IPS DF 4.7 (cell line): ENCODE measurements at regions not wholly inside any gene's neighbourhood (a gene's known extent, or its start where the extent isn't known, plus 50 kb on each side); places are given as distances from the start of the nearest gene placed in this dataset.

Experiments used
- DNase-seq: peaks from one replicate; pipeline ENCODE4 v3.0.0-alpha.2; 2013; ENCODE audit warnings: low spot score; ENCODE audit errors: extremely low read depth

GRCh38 chr20:7392542-7393206, 547.6 kb downstream of the HAO1 start:
- no peak for DNase-seq

- DNase-seq = no peak
Observed at GRCh38 chr20:7399114-7399513, 541.1 kb downstream of the HAO1 start.

GRCh38 chr20:7399575-7399974, 540.7 kb downstream of the HAO1 start:
- DNase-seq = no peak

GRCh38 chr20:7406671-7407070, 533.6 kb downstream of the HAO1 start:
- DNase-seq = no peak

GRCh38 chr20:7410150-7410549, 530.1 kb downstream of the HAO1 start:
- no peak for DNase-seq

GRCh38 chr20:7411075-7411474, 529.2 kb downstream of the HAO1 start:
- DNase-seq = no peak

- DNase-seq = no peak
Observed at GRCh38 chr20:7415427-7415826, 524.8 kb downstream of the HAO1 start.

GRCh38 chr20:7416382-7416781, 523.9 kb downstream of the HAO1 start:
- DNase-seq = no peak

GRCh38 chr20:7420345-7420744, 519.9 kb downstream of the HAO1 start:
- no peak for DNase-seq

GRCh38 chr20:7426890-7427496, 513.3 kb downstream of the HAO1 start:
- DNase-seq = no peak

GRCh38 chr20:7428946-7429345, 511.3 kb downstream of the HAO1 start:
- no peak for DNase-seq

- no peak for DNase-seq
Observed at GRCh38 chr20:7432612-7433011, 507.6 kb downstream of the HAO1 start.

- no peak for DNase-seq
Observed at GRCh38 chr20:7437311-7437710, 502.9 kb downstream of the HAO1 start.

GRCh38 chr20:7449269-7449668, 491.0 kb downstream of the HAO1 start:
- no peak for DNase-seq

GRCh38 chr20:7452890-7453289, 487.4 kb downstream of the HAO1 start:
- no peak for DNase-seq

GRCh38 chr20:7454047-7454446, 486.2 kb downstream of the HAO1 start:
- no peak for DNase-seq

- DNase-seq = no peak
Observed at GRCh38 chr20:7458459-7458858, 481.8 kb downstream of the HAO1 start.

- no peak for DNase-seq
Observed at GRCh38 chr20:7459083-7459482, 481.2 kb downstream of the HAO1 start.

- DNase-seq = no peak
Observed at GRCh38 chr20:7463290-7463689, 477.0 kb downstream of the HAO1 start.

- no peak for DNase-seq
Observed at GRCh38 chr20:7470912-7471311, 469.3 kb downstream of the HAO1 start.

- DNase-seq = no peak
Observed at GRCh38 chr20:7490288-7490687, 450.0 kb downstream of the HAO1 start.

GRCh38 chr20:7492257-7492656, 448.0 kb downstream of the HAO1 start:
- no peak for DNase-seq

GRCh38 chr20:7493311-7493710, 446.9 kb downstream of the HAO1 start:
- no peak for DNase-seq
